NCI-H524 treated with DMSO at 0.1 percent for 48 hours (cell line): ENCODE measurements at regions not wholly inside any gene's neighbourhood (a gene's known extent, or its start where the extent isn't known, plus 50 kb on each side); places are given as distances from the start of the nearest gene placed in this dataset.

Experiments used
- DNase-seq: peaks from one replicate; lab custom pipeline; 2025; lab: John Stamatoyannopoulos, UW

GRCh38 chr7:50166997-50167965, 74.2 kb upstream of the ZPBP start:
- no peak for DNase-seq

GRCh38 chr7:50164559-50165170, 71.6 kb upstream of the ZPBP start:
- no peak for DNase-seq

- DNase-seq, result no peak
Observed at GRCh38 chr7:50160206-50160605, 67.2 kb upstream of the ZPBP start.

- no peak for DNase-seq
Observed at GRCh38 chr7:50159154-50159553, 66.1 kb upstream of the ZPBP start.

- DNase-seq, result no peak
Observed at GRCh38 chr7:50156706-50157105, 63.7 kb upstream of the ZPBP start.

GRCh38 chr7:50156163-50156562, 63.1 kb upstream of the ZPBP start:
- DNase-seq, result no peak

- DNase-seq, result no peak
Observed at GRCh38 chr7:50155755-50156154, 62.7 kb upstream of the ZPBP start.

- DNase-seq, result no peak
Observed at GRCh38 chr7:50153995-50154394, 60.9 kb upstream of the ZPBP start.

GRCh38 chr7:50153148-50153547, 60.1 kb upstream of the ZPBP start:
- DNase-seq, result no peak

GRCh38 chr7:50152486-50152885, 59.4 kb upstream of the ZPBP start:
- DNase-seq, result no peak

GRCh38 chr7:50151661-50152060, 58.6 kb upstream of the ZPBP start:
- DNase-seq, result no peak

GRCh38 chr7:50151001-50151400, 58.0 kb upstream of the ZPBP start:
- DNase-seq, result no peak

GRCh38 chr7:50149369-50149768, 56.3 kb upstream of the ZPBP start:
- no peak for DNase-seq

- peak; percentile 36 for DNase-seq
Observed at GRCh38 chr7:50147951-50148808, 55.1 kb upstream of the ZPBP start.

GRCh38 chr7:50146692-50147091, 53.6 kb upstream of the ZPBP start:
- no peak for DNase-seq

- DNase-seq, result no peak
Observed at GRCh38 chr7:50145801-50146338, 52.8 kb upstream of the ZPBP start.

- no peak for DNase-seq
Observed at GRCh38 chr7:50145226-50145625, 52.2 kb upstream of the ZPBP start.
